H1 (cell line): ENCODE measurements at regions not wholly inside any gene's neighbourhood (a gene's known extent, or its start where the extent isn't known, plus 50 kb on each side); places are given as distances from the start of the nearest gene placed in this dataset.
"Not testable (repeated sequence)": the region's sequence is repeated elsewhere in the genome, so short reads cannot be mapped to it uniquely, and the experiment has no call there.

Experiments used
- BCL11A ChIP-seq, 2 experiments: IDR thresholded peaks; one replicate each; pipeline ENCODE4 v1.6.1; 2011; ENCODE audit warnings: low read depth in 2 of 2, low read length in 2 of 2, mild to moderate bottlenecking in 2 of 2
- CBX8 ChIP-seq: fragments of 300-800, 300-1000 bp; sonication (generic); IDR thresholded peaks from 2 replicates; pipeline ENCODE4 v1.7.1; 2016; ENCODE audit warnings: low read depth, low read length, borderline replicate concordance
- EP300 ChIP-seq, 2 experiments: IDR thresholded peaks; 1 replicate in 1 of 2; 2 replicates in 1 of 2; pipeline ENCODE4 v1.6.1; 2011 to 2012; ENCODE audit warnings: low read depth in 2 of 2, low read length in 2 of 2, mild to moderate bottlenecking in 2 of 2, borderline replicate concordance in 1 of 2, inconsistent platforms in 1 of 2, moderate library complexity in 1 of 2
- EZH2 ChIP-seq: fragments of 200-600 bp; sonication (generic); IDR thresholded peaks from 2 replicates; pipeline ENCODE4 v1.7.1; 2012; ENCODE audit warnings: low read depth, mild to moderate bottlenecking, moderate library complexity, low read length, inconsistent platforms; ENCODE audit not compliant: severe bottlenecking
- JUND ChIP-seq: IDR thresholded peaks from 2 replicates; pipeline ENCODE4 v1.6.1; 2011; ENCODE audit warnings: mild to moderate bottlenecking, improper control_type of control experiment, low read length
- POLR2A ChIP-seq, 2 experiments: IDR thresholded peaks; 1 replicate in 1 of 2; 2 replicates in 1 of 2; pipeline ENCODE4 v1.6.1; 2011; ENCODE audit warnings: low read depth in 2 of 2, low read length in 2 of 2, mild to moderate bottlenecking in 2 of 2; ENCODE audit errors: control extremely low read depth in 1 of 2
- SAP30 ChIP-seq: fragments of 300-600 bp; sonication (generic); IDR thresholded peaks from 2 replicates; pipeline ENCODE4 v1.7.1; 2012; ENCODE audit warnings: low read length, moderate library complexity, mild to moderate bottlenecking, inconsistent platforms; ENCODE audit not compliant: insufficient read depth, insufficient replicate concordance
- TF ChIP-seq, protein P1 (sequence below): IDR thresholded peaks from 2 replicates; pipeline ENCODE4 v1.6.1; 2012; ENCODE audit warnings: low read length, inconsistent platforms
- TF ChIP-seq, protein P2 (sequence below), 3 experiments: IDR thresholded peaks; 1 replicate in 2 of 3; 2 replicates in 1 of 3; pipeline versions ENCODE4 v1.5.1 to v1.6.1; 2011; ENCODE audit warnings: low read length in 3 of 3, mild to moderate bottlenecking in 3 of 3, inconsistent platforms in 2 of 3, low read depth in 1 of 3, moderate library complexity in 1 of 3; ENCODE audit not compliant: insufficient read depth in 1 of 3; ENCODE audit errors: control extremely low read depth in 1 of 3
- TF ChIP-seq, protein P3 (sequence below): IDR thresholded peaks from 2 replicates; pipeline ENCODE4 v1.6.1; 2011; ENCODE audit warnings: low read depth, mild to moderate bottlenecking, low read length; ENCODE audit not compliant: insufficient read depth

DNA sequence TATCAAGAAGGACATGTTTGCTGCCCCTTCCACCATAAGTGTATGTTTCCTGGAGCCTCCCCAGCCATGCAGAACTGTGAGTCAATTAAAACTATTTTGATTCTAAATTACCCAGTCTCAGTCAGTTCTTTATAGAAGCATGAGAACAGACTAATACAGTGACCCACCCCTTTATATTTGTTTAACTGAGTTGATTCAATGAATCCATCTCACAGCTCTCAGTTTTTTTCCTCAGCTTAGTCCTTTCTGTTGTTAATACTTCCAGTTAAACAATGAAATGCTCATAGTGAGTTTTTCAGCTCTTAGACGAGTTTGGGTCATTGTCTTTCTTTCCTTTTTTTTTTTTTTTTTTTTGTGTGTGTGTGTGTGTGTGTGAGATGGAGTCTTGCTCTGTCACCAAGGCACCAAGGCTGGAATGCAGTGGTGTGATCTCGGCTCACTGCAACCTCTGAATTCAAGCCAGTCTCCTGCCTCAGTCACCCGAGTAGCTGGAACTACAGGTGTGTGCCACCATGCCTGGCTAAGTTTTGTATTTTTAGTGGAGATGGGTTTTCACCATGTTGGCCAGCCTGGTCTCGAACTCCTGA is 417.9 kb upstream of the ZNG1F start:
- not testable (repeated sequence) for TF ChIP-seq BCL11A (IDR thresholded peaks at IDR 0.05; ENCODE audit: low read depth in 2 of 2, low read length in 2 of 2); POLR2A (IDR thresholded peaks at IDR 0.05; ENCODE audit: control extremely low read depth in 1 of 2, low read depth in 2 of 2, low read length in 2 of 2); CBX8; JUND; EP300 (IDR thresholded peaks at IDR 0.05; ENCODE audit: borderline replicate concordance in 1 of 2, low read depth in 2 of 2, low read length in 2 of 2); EZH2; SAP30
- TF ChIP-seq, protein P1, sequence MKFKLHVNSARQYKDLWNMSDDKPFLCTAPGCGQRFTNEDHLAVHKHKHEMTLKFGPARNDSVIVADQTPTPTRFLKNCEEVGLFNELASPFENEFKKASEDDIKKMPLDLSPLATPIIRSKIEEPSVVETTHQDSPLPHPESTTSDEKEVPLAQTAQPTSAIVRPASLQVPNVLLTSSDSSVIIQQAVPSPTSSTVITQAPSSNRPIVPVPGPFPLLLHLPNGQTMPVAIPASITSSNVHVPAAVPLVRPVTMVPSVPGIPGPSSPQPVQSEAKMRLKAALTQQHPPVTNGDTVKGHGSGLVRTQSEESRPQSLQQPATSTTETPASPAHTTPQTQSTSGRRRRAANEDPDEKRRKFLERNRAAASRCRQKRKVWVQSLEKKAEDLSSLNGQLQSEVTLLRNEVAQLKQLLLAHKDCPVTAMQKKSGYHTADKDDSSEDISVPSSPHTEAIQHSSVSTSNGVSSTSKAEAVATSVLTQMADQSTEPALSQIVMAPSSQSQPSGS: not testable (repeated sequence)
- TF ChIP-seq, protein P2, sequence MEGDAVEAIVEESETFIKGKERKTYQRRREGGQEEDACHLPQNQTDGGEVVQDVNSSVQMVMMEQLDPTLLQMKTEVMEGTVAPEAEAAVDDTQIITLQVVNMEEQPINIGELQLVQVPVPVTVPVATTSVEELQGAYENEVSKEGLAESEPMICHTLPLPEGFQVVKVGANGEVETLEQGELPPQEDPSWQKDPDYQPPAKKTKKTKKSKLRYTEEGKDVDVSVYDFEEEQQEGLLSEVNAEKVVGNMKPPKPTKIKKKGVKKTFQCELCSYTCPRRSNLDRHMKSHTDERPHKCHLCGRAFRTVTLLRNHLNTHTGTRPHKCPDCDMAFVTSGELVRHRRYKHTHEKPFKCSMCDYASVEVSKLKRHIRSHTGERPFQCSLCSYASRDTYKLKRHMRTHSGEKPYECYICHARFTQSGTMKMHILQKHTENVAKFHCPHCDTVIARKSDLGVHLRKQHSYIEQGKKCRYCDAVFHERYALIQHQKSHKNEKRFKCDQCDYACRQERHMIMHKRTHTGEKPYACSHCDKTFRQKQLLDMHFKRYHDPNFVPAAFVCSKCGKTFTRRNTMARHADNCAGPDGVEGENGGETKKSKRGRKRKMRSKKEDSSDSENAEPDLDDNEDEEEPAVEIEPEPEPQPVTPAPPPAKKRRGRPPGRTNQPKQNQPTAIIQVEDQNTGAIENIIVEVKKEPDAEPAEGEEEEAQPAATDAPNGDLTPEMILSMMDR (IDR thresholded peaks at IDR 0.05; ENCODE audit: control extremely low read depth in 1 of 3, insufficient read depth in 1 of 3, low read depth in 1 of 3, low read length in 3 of 3): not testable (repeated sequence)
- TF ChIP-seq, protein P3, sequence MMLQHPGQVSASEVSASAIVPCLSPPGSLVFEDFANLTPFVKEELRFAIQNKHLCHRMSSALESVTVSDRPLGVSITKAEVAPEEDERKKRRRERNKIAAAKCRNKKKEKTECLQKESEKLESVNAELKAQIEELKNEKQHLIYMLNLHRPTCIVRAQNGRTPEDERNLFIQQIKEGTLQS: not testable (repeated sequence)
